Bronchial epithelial cell (primary cell): ENCODE measurements at regions not wholly inside any gene's neighbourhood (a gene's known extent, or its start where the extent isn't known, plus 50 kb on each side); places are given as distances from the start of the nearest gene placed in this dataset.

Source experiments
- DNase-seq: peaks from one replicate; pipeline ENCODE4 v3.0.0-alpha.2; 2010; ENCODE audit warnings: low read depth
- FAIRE-seq: peaks from 2 replicates; lab custom pipeline; 2011; peaks lifted over from hg19 to GRCh38; lab: Jason Lieb, UNC
- H3K27me3 ChIP-seq: 2 replicates; pipeline ENCODE4 v1.5.1; 2011; ENCODE audit warnings: low read length; ENCODE audit not compliant: control insufficient read depth, insufficient read depth
- H3K36me3 ChIP-seq: 2 replicates; pipeline ENCODE4 v1.5.1; 2011; ENCODE audit warnings: low read length; ENCODE audit not compliant: control insufficient read depth, insufficient read depth
- H3K4me3 ChIP-seq: 2 replicates; pipeline ENCODE4 v1.5.1; 2011; ENCODE audit warnings: mild to moderate bottlenecking, low read depth, low read length, control low read depth
- TF ChIP-seq, protein P1 (sequence below): IDR thresholded peaks from 2 replicates; pipeline ENCODE4 v1.5.1; 2011; ENCODE audit warnings: mild to moderate bottlenecking, moderate library complexity, low read length, control low read depth, inconsistent platforms; ENCODE audit not compliant: insufficient read depth, severe bottlenecking

DNA sequence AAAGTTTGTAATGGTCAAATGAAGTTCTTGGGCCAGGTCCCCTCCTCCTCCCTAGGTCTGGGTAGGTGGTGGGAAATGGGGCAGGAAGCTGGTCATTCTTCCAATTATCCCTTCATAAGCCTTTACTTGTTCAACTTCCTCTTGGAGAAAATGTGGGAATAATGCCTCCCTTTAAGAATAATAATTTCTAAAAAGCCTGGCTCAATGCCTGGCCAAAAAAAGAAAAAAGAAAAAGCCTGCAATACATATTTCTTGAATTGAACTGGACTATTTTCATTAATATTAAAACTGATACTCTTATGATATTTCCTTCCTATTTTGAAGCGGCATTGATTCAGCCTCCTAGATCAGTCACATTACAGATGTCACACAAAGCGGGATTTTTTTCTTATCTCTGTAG is 600.9 kb downstream of the CCDC171 start:
- no peak for FAIRE-seq
- Histone ChIP-seq H3K4me3 (no peak overlapping the region), H3K27me3 (no peaks in the 10 kb centered on the region)

DNA sequence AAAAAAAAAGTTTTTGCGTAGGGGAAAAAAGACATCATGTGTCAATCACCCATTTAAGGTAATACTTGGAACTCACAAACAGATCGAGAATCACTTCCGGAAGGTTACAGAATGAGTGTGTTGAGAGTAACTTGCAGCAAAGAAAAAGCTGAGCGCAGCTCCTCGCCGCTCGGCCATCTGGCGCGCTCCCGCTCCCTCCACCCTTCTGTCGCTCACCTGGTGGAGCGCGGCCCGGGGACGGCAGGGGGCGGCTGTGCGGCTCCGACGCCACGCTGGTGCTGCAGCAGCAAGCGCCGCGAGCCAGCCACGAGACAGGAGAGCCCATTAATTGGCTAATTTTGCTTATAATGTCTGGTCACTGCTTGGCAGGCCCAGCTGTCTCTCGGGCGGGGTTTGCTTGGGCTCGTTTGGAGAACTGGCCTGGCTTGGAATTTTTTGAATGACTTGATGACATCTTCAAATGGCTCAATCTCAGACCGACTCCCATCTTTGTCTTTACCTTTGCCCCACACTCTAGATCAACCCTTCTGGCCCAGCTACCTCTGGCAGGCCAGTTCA is 601.8 kb downstream of the CCDC171 start:
- TF ChIP-seq, protein P1, sequence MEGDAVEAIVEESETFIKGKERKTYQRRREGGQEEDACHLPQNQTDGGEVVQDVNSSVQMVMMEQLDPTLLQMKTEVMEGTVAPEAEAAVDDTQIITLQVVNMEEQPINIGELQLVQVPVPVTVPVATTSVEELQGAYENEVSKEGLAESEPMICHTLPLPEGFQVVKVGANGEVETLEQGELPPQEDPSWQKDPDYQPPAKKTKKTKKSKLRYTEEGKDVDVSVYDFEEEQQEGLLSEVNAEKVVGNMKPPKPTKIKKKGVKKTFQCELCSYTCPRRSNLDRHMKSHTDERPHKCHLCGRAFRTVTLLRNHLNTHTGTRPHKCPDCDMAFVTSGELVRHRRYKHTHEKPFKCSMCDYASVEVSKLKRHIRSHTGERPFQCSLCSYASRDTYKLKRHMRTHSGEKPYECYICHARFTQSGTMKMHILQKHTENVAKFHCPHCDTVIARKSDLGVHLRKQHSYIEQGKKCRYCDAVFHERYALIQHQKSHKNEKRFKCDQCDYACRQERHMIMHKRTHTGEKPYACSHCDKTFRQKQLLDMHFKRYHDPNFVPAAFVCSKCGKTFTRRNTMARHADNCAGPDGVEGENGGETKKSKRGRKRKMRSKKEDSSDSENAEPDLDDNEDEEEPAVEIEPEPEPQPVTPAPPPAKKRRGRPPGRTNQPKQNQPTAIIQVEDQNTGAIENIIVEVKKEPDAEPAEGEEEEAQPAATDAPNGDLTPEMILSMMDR: peak; percentile 67
- Histone ChIP-seq H3K4me3 (peak overlapping the region; percentile 3), H3K36me3 (no peaks in the 10 kb centered on the region), H3K27me3 (no peaks in the 10 kb centered on the region)
- DNase-seq (peak; percentile 58), FAIRE-seq (no peak)

More for the DNA sequence above, 600.9 kb downstream of the CCDC171 start:
- TF ChIP-seq, protein P1: no peak
- no peaks in the 10 kb centered on the region for H3K36me3 ChIP-seq
- no peak for DNase-seq

GRCh38 chr9:16155878-16156277 is 603.0 kb downstream of the CCDC171 start:
- FAIRE-seq (no peak), DNase-seq (no peak)
- no peak overlapping the region for H3K4me3 ChIP-seq
- H3K36me3 ChIP-seq: no peaks in the 10 kb centered on the region
- TF ChIP-seq, protein P1: no peak
- no peaks in the 10 kb centered on the region for H3K27me3 ChIP-seq

- no peaks in the 10 kb centered on the region for H3K36me3 ChIP-seq
- no peak overlapping the region for H3K4me3 ChIP-seq
- no peaks in the 10 kb centered on the region for H3K27me3 ChIP-seq
- FAIRE-seq: no peak
- TF ChIP-seq, protein P1: no peak
- no peak for DNase-seq
Measured at GRCh38 chr9:16157216-16157615, 604.4 kb downstream of the CCDC171 start.

DNA sequence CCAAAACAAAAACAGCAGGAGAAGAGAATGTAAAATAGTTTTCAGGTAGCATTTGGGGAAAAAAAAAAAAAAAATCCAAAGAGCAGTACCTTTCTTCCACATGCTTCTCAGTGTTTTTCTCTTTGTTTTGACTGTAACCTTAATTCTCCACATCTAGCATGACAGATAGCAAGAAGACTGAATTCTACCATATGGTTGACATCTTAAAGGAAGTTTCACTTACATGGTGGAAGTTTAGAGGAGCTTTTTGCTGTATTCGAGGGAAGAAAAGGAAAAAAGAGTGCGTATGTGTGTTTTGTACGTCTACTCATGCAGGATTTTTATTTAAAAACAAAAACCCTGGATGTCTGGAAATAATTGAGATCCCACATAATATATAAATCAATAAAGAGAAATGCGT is 604.8 kb downstream of the CCDC171 start:
- Histone ChIP-seq H3K4me3 (no peak overlapping the region), H3K27me3 (no peaks in the 10 kb centered on the region), H3K36me3 (no peaks in the 10 kb centered on the region)
- DNase-seq: no peak
- TF ChIP-seq, protein P1: no peak
- FAIRE-seq: no peak

- H3K36me3 ChIP-seq: no peaks in the 10 kb centered on the region
- FAIRE-seq (no peak), DNase-seq (no peak)
- no peaks in the 10 kb centered on the region for H3K27me3 ChIP-seq
- TF ChIP-seq, protein P1: no peak
- H3K4me3 ChIP-seq: no peak overlapping the region
Measured at GRCh38 chr9:16158093-16158492, 605.2 kb downstream of the CCDC171 start.
